Fibroblast of the aortic adventitia (primary cell): ENCODE measurements at regions not wholly inside any gene's neighbourhood (a gene's known extent, or its start where the extent isn't known, plus 50 kb on each side); places are given as distances from the start of the nearest gene placed in this dataset.

Experiments
- DNase-seq: peaks from one replicate; pipeline ENCODE4 v3.0.0-alpha.2; 2010; ENCODE audit warnings: low read depth
- H3K4me3 ChIP-seq: 2 replicates; pipeline ENCODE4 v1.5.1; 2011; ENCODE audit warnings: low read depth, mild to moderate bottlenecking, control low read depth, low read length, moderate library complexity
- TF ChIP-seq, protein P1 (sequence below): IDR thresholded peaks from 2 replicates; pipeline ENCODE4 v1.5.1; 2011; ENCODE audit warnings: mild to moderate bottlenecking, low read length, control low read depth, inconsistent platforms; ENCODE audit not compliant: insufficient read depth

DNA sequence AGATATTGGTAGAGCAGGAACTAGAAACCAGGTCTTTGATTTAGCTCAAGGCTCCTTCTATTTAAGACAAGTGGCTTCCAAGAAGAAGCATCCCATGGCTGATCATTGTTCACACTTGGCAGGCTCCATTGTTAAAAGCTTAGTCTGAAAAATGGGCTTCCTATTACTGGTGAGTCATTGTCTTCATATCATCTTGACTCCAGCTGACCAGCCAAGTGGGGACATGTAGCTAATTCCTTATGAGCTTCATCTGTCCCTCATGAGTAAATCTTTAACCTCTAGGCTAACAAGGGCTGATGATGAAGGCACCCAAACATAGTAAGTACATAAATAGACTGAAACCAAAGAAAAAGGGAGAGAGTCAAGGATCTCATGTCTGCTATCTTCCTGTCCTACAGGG is 530.3 kb upstream of the KLF4 start:
- no peak for DNase-seq
- TF ChIP-seq, protein P1, sequence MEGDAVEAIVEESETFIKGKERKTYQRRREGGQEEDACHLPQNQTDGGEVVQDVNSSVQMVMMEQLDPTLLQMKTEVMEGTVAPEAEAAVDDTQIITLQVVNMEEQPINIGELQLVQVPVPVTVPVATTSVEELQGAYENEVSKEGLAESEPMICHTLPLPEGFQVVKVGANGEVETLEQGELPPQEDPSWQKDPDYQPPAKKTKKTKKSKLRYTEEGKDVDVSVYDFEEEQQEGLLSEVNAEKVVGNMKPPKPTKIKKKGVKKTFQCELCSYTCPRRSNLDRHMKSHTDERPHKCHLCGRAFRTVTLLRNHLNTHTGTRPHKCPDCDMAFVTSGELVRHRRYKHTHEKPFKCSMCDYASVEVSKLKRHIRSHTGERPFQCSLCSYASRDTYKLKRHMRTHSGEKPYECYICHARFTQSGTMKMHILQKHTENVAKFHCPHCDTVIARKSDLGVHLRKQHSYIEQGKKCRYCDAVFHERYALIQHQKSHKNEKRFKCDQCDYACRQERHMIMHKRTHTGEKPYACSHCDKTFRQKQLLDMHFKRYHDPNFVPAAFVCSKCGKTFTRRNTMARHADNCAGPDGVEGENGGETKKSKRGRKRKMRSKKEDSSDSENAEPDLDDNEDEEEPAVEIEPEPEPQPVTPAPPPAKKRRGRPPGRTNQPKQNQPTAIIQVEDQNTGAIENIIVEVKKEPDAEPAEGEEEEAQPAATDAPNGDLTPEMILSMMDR = no peak
- no peak overlapping the region for H3K4me3 ChIP-seq

- TF ChIP-seq, protein P1 = no peak
- no peak for DNase-seq
- H3K4me3 ChIP-seq = no peak overlapping the region
Measured at GRCh38 chr9:108017671-108018070, 528.1 kb upstream of the KLF4 start.

GRCh38 chr9:108016446-108016845 is 526.9 kb upstream of the KLF4 start:
- DNase-seq = no peak
- TF ChIP-seq, protein P1 = no peak

GRCh38 chr9:108015690-108016089 is 526.1 kb upstream of the KLF4 start:
- no peak for DNase-seq
- no peak overlapping the region for H3K4me3 ChIP-seq
- TF ChIP-seq, protein P1 = no peak

More at GRCh38 chr9:108016446-108016845, 526.9 kb upstream of the KLF4 start:
- no peak overlapping the region for H3K4me3 ChIP-seq

DNA sequence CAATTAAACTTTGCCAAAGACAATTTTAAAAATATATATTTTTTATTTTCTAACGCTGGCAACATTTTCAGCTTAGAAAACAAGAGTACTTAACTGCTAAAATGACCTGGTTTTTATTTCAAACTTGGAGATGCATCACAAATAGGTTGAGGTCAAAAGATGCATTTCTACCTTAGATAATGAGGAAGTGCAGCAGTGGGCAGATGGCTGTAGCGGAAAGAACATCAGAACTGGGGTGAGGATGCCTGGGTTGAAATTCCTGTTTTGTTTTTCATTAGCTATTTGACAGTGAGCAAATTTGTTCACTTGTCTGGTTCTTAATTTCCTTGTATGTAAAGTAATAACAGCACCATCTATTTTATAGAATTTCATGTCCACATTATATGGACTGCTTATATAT is 524.8 kb upstream of the KLF4 start:
- TF ChIP-seq, protein P1 = no peak
- no peak for DNase-seq
- no peak overlapping the region for H3K4me3 ChIP-seq

DNA sequence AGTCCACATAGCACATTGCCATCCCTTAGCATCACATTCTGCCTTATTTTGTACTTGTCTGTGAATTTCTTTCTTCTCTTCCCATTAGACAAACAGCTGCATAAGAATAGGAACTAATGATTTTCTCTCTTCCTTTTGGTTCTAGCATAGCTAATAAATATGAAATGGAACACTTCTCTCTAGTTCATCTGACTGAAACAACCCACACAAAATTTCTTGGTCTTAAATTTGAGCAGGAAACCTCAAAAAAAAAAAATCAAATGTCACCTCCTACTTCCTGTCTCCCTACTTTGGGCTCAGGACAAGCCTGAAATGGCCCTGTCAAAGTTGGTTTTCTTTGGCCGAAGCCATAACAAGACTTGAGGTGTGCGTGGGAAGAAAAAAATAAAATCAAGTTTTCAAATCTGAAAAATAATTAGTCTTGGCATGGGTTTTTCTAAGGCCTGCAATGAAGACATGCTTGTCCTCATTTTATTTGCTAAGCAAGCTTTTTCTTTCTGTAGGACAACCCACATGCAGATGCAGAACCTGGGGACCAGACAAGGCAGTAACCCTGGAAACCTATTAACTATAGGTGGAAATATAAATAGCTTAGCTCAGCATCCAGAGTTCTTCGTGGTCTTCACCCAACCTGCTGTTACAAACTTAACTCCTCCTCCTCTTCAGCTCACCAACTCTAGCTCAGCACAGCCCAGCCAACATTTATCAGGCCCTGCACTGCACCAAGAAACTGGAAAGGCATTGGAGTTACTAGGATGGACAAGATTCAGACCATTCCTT is 523.5 kb upstream of the KLF4 start:
- TF ChIP-seq, protein P1 = no peak
- DNase-seq = no peak

DNA sequence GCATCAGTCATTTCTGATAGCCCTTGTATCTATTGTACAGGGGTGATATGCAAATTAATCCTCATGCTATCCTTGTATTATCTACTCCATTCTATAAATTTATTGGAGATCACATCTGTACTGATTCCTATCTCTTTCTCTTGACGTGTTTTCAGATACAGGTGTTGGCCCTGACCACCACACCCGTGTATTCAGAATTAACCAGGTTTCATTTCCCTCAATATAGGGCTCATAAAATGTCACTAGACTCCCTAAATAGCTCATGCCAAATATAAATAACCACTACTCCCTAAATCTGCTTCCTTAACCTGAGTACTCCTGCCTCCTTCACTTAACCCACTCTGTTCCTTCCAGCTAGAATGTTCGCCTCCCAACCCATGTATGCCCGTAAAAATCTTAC is 522.8 kb upstream of the KLF4 start:
- DNase-seq = no peak
- no peak overlapping the region for H3K4me3 ChIP-seq
- TF ChIP-seq, protein P1 = no peak

More for the DNA sequence above, 523.5 kb upstream of the KLF4 start:
- H3K4me3 ChIP-seq = no peak overlapping the region
